Transverse colon (tissue), 4 donors: ENCODE measurements at regions not wholly inside any gene's neighbourhood (a gene's known extent, or its start where the extent isn't known, plus 50 kb on each side); places are given as distances from the start of the nearest gene placed in this dataset.

Experiments
- DNase-seq: peaks from one replicate; pipeline ENCODE4 v3.0.0-alpha.2; 2019
- H3K27ac ChIP-seq, 4 donors: fragments of 200-600 bp; sonication (generic); 2 replicates each; pipeline ENCODE4 v1.5.1; 2016 to 2018; ENCODE audit warnings: inconsistent platforms in 4 of 4
- H3K27me3 ChIP-seq: fragments of 200-600 bp; sonication (generic); 2 replicates; pipeline ENCODE4 v1.5.1; 2017; ENCODE audit warnings: inconsistent platforms
- H3K36me3 ChIP-seq, 4 donors: fragments of 200-600 bp; sonication (generic); 2 replicates each; pipeline ENCODE4 v1.5.1; 2017 to 2019; ENCODE audit warnings: inconsistent platforms in 4 of 4
- H3K4me1 ChIP-seq, 4 donors: fragments of 200-600 bp; sonication (generic); 2 replicates each; pipeline ENCODE4 v1.5.1; 2017 to 2020; ENCODE audit warnings: inconsistent platforms in 4 of 4
- H3K4me3 ChIP-seq, 4 donors: fragments of 200-600 bp; sonication (generic); 1 replicate in 1 of 4; 2 replicates in 3 of 4; pipeline versions ENCODE4 v1.5.1 to v1.6.1; 2017 to 2019; ENCODE audit warnings: inconsistent platforms in 4 of 4
- H3K9me3 ChIP-seq, 2 donors: fragments of 200-600 bp; sonication (generic); 2 replicates each; pipeline ENCODE4 v1.5.1; 2017 to 2019; ENCODE audit warnings: inconsistent platforms in 2 of 2
- CTCF ChIP-seq, 5 experiments: fragments of 200-600 bp in 3 of 5; fragments of 450-650 bp in 2 of 5; sonication (generic) in 3 of 5; IDR thresholded peaks; 1 replicate in 2 of 5; 2 replicates in 3 of 5; pipeline ENCODE4 v1.5.1; 2016 to 2017; ENCODE audit warnings: antibody characterized with exemption in 5 of 5, inconsistent platforms in 3 of 5, mild to moderate bottlenecking in 2 of 5, moderate library complexity in 1 of 5
- EP300 ChIP-seq: sonication (generic); formaldehyde crosslinking; IDR thresholded peaks from one replicate; pipeline ENCODE4 v1.6.1; 2017; ENCODE audit warnings: antibody characterized with exemption, low read depth
- POLR2A ChIP-seq: fragments of 450-650 bp; IDR thresholded peaks from one replicate; pipeline ENCODE4 v1.6.1; 2016; ENCODE audit warnings: antibody characterized with exemption, mild to moderate bottlenecking, moderate library complexity
- POLR2AphosphoS5 ChIP-seq, 3 donors: sonication (generic); formaldehyde crosslinking; IDR thresholded peaks; one replicate each; pipeline ENCODE4 v1.6.1; 2016; ENCODE audit warnings: antibody characterized with exemption in 3 of 3
- whole genome bisulfite sequencing, 2 donors: methylation state at CpG; one replicate each; pipeline ENCODE4 v1.1.5; 2018; ENCODE audit warnings: low coverage in 1 of 2; 5-methylcytosine and 5-hydroxymethylcytosine counted together
- in situ Hi-C, 4 donors: fragments of 200-750 bp; cut with MboI; loops; one replicate each; pipeline versions ENCODE4 v1.15.0 to v1.15.1; 2017; ENCODE audit warnings: low sequenced_read_pairs in 3 of 4, low pct_ligation_motif_present in 1 of 4, low pct_unique_long_range_greater_than_20kb in 1 of 4
- intact Hi-C: fragments of 100-400 bp; cut with DNase I; formaldehyde crosslinking; loops from one replicate; pipeline ENCODE4 v1.15.1; 2023; ENCODE audit warnings: low total_unique reads

DNA sequence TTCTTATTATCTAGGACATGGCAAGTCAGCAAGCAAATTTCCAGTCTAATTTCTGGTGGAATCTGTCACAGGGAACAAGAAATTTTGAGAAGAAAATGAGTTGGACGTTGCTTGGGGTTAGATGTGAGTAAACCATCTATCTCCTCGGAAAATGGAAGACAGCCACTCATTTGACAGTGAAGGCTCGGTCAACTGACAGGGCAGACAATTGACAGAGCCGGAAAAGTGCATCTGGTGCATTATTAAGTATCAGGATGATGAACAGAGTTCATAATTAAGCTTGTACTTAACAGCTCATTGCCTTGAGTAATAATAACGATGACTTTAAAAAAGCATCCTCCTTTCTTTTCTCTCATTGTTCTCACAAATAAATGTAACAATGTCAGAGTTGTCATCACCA lies 168.4 kb downstream of the MAD2L1 start:
- no peak overlapping the region for H3K27ac ChIP-seq
- H3K36me3 ChIP-seq = no peaks in the 10 kb centered on the region
- no peak overlapping the region for H3K4me3 ChIP-seq
- no peak for DNase-seq
- H3K27me3 ChIP-seq = no peaks in the 10 kb centered on the region
- in situ Hi-C loops = no loop called here
- 54 to 70% methylated on average over 3 to 5 of the region's 5 CpGs for WGBS, 2 donors
- intact Hi-C loops = no loop called here
- peaks cover 0 to 10% (median 0%) of the 10 kb centered on the region in 4 donors for H3K4me1 ChIP-seq
- H3K9me3 ChIP-seq = no peaks in the 10 kb centered on the region
- TF ChIP-seq EP300 = no peak

- Histone ChIP-seq H3K4me3 (no peak overlapping the region), H3K27me3 (no peaks in the 10 kb centered on the region), H3K36me3 (no peaks in the 10 kb centered on the region), H3K4me1 (peaks cover 0 to 10% (median 0%) of the 10 kb centered on the region in 4 donors), H3K27ac (no peak overlapping the region), H3K9me3 (no peaks in the 10 kb centered on the region)
- in situ Hi-C loops (no loop called here), intact Hi-C loops (no loop called here)
- 65 to 67% methylated on average over 2 of the region's 2 CpGs for WGBS, 2 donors
- TF ChIP-seq POLR2A (no peak), POLR2AphosphoS5 (IDR thresholded peaks at IDR 0.05) (no peak), EP300 (no peak)
- no peak for DNase-seq
These were observed 169.4 kb downstream of the MAD2L1 start for GRCh38 chr4:119897260-119897659.

DNA sequence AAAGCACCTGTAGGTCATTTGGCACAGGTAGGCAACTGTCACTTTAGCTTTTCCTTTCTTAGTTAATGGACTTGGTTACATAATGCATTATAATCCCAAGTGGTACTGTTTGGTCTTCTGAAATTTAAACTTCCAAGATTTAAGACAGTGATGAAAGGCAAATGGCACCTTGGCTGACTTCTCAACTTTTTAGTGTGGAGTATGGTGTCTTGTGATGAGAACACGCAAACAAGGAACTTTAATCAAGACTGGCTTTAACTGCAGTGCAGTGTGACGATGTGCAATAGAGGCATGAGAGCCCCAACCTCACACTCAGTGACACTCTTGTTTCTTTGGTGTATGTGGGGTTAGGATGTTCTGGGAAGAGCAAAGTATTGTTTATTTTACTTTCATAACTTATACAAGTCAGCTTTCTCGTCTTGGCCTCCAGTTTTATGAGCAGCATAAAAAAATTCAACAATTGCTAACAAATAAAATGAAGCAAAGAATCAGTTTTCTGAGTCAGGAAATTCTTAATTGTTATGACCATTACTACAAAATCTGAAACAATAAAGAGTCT lies 171.9 kb downstream of the MAD2L1 start:
- no peaks in the 10 kb centered on the region for H3K9me3 ChIP-seq
- DNase-seq = peak; percentile 7
- no peak overlapping the region for H3K4me3 ChIP-seq
- in situ Hi-C loops = no loop called here
- H3K36me3 ChIP-seq = no peaks in the 10 kb centered on the region
- no peaks in the 10 kb centered on the region for H3K27me3 ChIP-seq
- peak overlapping the region; percentile 11 to 69 (median 30) for H3K27ac ChIP-seq
- TF ChIP-seq POLR2AphosphoS5 (IDR thresholded peaks at IDR 0.05) = peak in 2 of 3 donors; percentile 39 to 54
- no peak for TF ChIP-seq POLR2A
- intact Hi-C loops = no loop called here
- peaks cover 0 to 10% (median 0%) of the 10 kb centered on the region in 4 donors for H3K4me1 ChIP-seq
- WGBS, 2 donors = 52 to 56% methylated on average over 3 of the region's 3 CpGs

GRCh38 chr4:119873794-119874325 lies 192.8 kb downstream of the MAD2L1 start:
- DNase-seq = no peak
- Histone ChIP-seq H3K4me3 (no peak overlapping the region), H3K27ac (no peak overlapping the region), H3K4me1 (peaks cover 0 to 3% (median 0%) of the 10 kb centered on the region in 4 donors), H3K27me3 (no peaks in the 10 kb centered on the region), H3K9me3 (no peaks in the 10 kb centered on the region), H3K36me3 (no peaks in the 10 kb centered on the region)
- intact Hi-C loops (no loop called here), in situ Hi-C loops (no loop called here)
- WGBS, 2 donors = 72 to 84% methylated on average over 2 of the region's 2 CpGs
- TF ChIP-seq POLR2A (no peak), POLR2AphosphoS5 (IDR thresholded peaks at IDR 0.05) (no peak), CTCF (IDR thresholded peaks at IDR 0.05) (no peak)

DNA sequence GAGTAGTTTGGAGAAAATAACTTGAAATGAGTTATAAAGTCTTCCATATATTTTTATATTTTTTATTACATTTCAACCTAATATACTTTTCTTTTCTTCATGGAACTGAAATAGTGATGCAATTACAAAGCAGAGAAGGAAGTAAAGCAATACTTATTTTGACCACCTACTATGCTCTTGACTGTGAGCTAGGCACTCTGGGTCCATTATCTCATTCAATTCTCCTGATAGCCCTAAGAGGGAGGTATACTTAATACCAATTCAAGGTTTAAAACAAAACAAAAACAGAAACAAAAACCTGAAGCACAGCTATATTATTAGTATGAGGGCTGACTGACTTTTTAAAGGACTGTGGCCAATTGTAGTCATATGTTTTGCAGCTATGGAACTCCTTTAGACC lies 193.5 kb downstream of the MAD2L1 start:
- in situ Hi-C loops (no loop called here), intact Hi-C loops (no loop called here)
- Histone ChIP-seq H3K27me3 (no peaks in the 10 kb centered on the region), H3K4me3 (no peak overlapping the region), H3K9me3 (no peaks in the 10 kb centered on the region), H3K27ac (no peak overlapping the region), H3K36me3 (no peaks in the 10 kb centered on the region), H3K4me1 (peaks cover 0 to 3% (median 0%) of the 10 kb centered on the region in 4 donors)
- no peak for DNase-seq
- TF ChIP-seq CTCF (IDR thresholded peaks at IDR 0.05) (no peak), POLR2AphosphoS5 (IDR thresholded peaks at IDR 0.05) (no peak), EP300 (no peak), POLR2A (no peak)
